ENCODE measurements at regions not wholly inside any gene's neighbourhood (a gene's known extent, or its start where the extent isn't known, plus 50 kb on each side); places are given as distances from the start of the nearest gene placed in this dataset.

DNA sequence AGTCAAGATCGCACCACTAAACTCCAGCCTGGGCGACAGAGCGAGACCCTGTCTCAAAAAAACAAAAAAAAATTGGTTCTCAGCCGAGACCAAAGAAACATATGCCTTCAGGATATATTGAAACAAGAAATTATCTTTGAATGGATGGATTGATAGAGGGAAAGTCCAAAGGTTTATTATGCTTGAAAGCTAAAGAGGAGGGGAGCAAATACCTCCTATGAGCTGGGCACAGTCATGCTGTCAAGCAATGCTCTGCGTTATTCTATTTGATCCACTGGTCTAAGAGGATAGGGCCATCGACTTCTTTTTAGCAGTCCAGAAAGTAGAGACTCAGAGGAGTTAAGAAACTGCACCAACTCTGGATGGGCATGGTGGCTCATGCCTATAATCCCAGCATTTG, 85.9 kb upstream of the SLC34A2 start:
- Mint-ChIP-seq H3K27me3 (no peaks in the 10 kb centered on the region), H3K4me3 (no peak overlapping the region), H3K4me1 (no peaks in the 10 kb centered on the region), H3K27ac (no peak overlapping the region), H3K36me3 (no peaks in the 10 kb centered on the region), H3K9me3 (no peaks in the 10 kb centered on the region)
- ATAC-seq (ENCODE audit: low read depth) (no peak), DNase-seq (ENCODE audit: low spot score in 2 of 2) (no peak)

DNA sequence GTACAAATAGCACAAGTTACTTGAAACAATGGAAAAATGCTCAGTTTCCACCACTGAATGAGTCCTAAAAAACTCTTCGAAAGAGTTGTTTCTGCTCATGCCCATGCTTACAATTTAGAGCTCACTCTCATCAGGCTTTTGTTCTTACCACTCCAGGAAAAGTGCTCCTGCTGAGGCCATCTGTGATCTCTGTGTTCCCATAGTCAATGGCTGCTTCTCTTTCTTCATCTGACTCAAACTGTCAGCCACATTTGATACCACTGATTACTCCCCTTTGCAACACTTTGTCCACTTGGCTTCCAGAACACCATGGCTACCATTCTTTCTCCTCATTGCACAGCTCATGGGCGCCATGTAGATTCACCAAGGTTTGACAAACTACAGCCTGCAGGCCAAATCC, 80.0 kb upstream of the SLC34A2 start:
- Mint-ChIP-seq H3K9me3 (no peaks in the 10 kb centered on the region), H3K27ac (no peak overlapping the region), H3K4me1 (no peaks in the 10 kb centered on the region), H3K4me3 (no peak overlapping the region), H3K27me3 (peaks cover 8% of the 10 kb centered on the region), H3K36me3 (no peaks in the 10 kb centered on the region)
- ATAC-seq (ENCODE audit: low read depth) = no peak
- no peak for DNase-seq (ENCODE audit: low spot score in 2 of 2)

DNA sequence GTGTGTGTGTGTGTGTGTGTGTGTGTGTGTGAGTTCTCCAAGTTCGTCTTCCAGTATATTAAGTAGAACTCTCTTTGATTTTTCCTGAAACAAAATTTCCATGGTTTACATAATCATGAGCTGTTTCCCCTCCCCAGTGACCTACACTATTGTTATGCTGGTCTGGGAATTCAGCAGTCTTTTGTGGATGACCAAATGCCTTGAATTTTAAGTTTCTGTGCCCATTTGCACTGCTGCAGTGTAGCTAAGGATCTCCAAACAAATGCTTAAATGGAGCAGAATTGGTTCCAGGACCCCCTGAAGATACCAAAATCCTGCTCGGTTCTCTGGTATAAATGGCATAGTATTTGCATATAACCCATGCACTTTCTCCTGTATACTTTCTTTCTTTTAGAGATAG, 77.2 kb upstream of the SLC34A2 start:
- Mint-ChIP-seq H3K27ac (no peak overlapping the region), H3K27me3 (peaks cover 8% of the 10 kb centered on the region), H3K4me3 (no peak overlapping the region), H3K36me3 (no peaks in the 10 kb centered on the region), H3K4me1 (no peaks in the 10 kb centered on the region), H3K9me3 (no peaks in the 10 kb centered on the region)
- no peak for ATAC-seq (ENCODE audit: low read depth)
- no peak for DNase-seq (ENCODE audit: low spot score in 2 of 2)

DNA sequence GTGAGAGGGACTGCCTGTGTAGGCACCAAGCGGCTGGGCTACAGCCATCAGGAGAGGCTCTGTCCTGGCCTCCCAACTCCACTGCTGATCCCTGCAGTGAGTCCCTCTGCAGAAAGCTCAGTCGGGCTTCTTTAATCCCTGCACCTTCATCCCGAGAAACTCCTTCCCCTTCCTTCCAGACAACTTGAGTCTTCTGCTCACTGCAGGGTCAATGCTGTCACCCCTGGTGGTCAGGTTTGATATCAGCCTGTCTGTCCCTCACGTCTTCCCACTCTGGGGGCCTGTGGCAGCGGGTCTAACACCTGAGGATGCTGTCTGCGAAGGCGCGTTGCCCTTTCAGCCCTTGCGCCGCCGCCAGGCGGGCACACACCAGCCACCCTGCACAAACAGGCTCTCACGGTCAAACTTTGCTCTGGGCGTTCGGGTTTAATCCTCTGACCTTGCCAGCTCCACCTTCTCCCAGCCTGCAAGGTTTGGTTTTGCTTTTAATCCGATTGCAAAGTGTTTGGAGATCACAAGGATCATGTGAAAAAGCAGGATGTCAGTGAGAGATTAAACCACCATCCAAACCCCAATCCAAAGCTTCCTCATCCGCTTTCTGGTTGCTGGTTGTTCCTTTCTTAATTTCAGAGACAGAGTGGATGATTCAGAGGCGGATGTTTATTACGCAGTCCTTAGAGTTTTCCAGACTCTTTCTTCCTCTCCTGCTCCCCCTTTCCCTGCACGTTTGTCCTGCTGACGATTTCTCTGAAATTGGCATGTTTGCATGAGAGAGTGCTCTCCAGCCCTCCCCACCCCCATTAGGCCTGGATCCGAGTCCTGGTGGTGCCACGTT, 74.8 kb upstream of the SLC34A2 start:
- peaks cover 8% of the 10 kb centered on the region for H3K27me3 Mint-ChIP-seq
- H3K36me3 Mint-ChIP-seq = no peaks in the 10 kb centered on the region
- ATAC-seq (ENCODE audit: low read depth) (no peak), DNase-seq (ENCODE audit: low spot score in 2 of 2) (no peak)
- no peaks in the 10 kb centered on the region for H3K9me3 Mint-ChIP-seq
- H3K4me1 Mint-ChIP-seq = no peaks in the 10 kb centered on the region
- no peak overlapping the region for H3K4me3 Mint-ChIP-seq
- H3K27ac Mint-ChIP-seq = no peak overlapping the region

DNA sequence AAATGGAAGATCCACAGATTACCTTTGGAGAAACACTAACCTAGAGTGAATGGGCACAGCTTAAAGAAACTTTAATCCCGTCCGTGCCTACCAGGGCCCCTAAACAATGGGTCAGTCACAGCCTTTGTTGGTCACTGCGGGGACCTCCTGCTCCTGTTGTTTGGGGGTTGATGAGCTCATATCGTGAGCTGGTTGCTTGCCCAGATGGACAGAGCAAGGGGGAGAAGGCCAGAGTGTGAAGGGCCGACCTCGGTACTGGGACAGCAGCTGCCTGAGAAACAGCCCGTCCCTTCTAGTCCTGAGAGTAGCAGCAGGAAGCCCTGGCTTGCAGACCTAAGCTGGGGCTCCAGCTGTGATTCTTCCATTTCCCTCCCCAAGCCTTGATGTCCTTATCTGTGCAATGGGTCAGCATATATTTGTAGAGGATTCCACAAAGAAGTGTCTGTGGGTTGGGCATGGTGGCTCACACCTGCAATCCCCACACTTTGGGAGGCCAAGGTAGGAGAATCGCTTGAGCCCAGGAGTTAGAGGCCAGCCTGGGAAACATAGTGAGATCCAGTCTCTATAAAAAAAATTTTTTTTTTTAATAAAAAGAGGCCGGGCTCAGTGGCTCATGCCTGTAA, 69.6 kb upstream of the SLC34A2 start:
- Mint-ChIP-seq H3K27me3 (peaks cover 7% of the 10 kb centered on the region), H3K4me1 (no peaks in the 10 kb centered on the region), H3K9me3 (no peaks in the 10 kb centered on the region), H3K36me3 (no peaks in the 10 kb centered on the region), H3K4me3 (no peak overlapping the region), H3K27ac (no peak overlapping the region)
- no peak for DNase-seq (ENCODE audit: low spot score in 2 of 2)
- no peak for ATAC-seq (ENCODE audit: low read depth)

DNA sequence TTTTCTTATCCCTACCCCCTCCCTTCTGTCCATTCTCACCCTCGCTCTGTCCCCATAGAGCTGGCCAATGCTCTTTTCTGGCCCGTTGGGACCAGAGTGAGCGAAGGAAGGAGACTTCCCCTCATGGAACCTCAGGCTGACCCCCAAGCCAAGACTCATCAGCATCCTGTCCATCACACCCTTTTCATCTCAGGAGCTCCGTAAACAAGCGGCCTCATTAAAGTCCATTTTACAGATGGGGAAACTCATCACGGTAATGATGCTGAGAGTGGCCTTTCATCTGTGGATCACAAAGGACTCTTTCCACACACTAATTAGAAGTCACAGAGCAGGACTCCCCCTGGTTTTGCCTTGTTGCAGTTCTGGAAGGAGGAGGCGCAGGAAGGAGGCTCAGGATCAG, 67.4 kb upstream of the SLC34A2 start:
- Mint-ChIP-seq H3K27ac (no peak overlapping the region), H3K4me1 (no peaks in the 10 kb centered on the region), H3K27me3 (peaks cover 7% of the 10 kb centered on the region), H3K9me3 (no peaks in the 10 kb centered on the region), H3K36me3 (no peaks in the 10 kb centered on the region), H3K4me3 (no peak overlapping the region)
- ATAC-seq (ENCODE audit: low read depth) (no peak), DNase-seq (ENCODE audit: low spot score in 2 of 2) (no peak)

DNA sequence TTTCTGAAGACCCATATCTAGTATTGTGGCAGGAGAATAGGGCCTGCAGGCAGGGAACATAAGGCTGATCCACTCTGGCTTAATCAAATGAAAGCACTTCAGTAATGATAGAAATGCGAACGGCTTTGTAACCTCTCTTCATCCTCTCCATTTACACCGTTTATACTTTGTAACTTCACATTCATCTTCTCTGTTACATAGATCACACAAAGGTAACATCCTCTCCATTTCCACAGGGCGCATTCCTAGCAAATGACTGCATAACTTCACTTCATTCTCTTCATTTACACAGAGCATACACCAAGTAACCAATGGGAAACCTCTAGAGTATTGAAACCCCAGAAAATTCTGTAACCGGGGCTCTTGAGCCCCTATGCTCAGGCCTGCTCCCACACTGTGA, 65.5 kb upstream of the SLC34A2 start:
- H3K9me3 Mint-ChIP-seq = peaks cover 4% of the 10 kb centered on the region
- DNase-seq (ENCODE audit: low spot score in 2 of 2) (no peak), ATAC-seq (ENCODE audit: low read depth) (no peak)
- no peak overlapping the region for H3K4me3 Mint-ChIP-seq
- H3K27me3 Mint-ChIP-seq = peaks cover 11% of the 10 kb centered on the region
- peaks cover 2% of the 10 kb centered on the region for H3K36me3 Mint-ChIP-seq
- H3K4me1 Mint-ChIP-seq = no peaks in the 10 kb centered on the region
- H3K27ac Mint-ChIP-seq = no peak overlapping the region

DNA sequence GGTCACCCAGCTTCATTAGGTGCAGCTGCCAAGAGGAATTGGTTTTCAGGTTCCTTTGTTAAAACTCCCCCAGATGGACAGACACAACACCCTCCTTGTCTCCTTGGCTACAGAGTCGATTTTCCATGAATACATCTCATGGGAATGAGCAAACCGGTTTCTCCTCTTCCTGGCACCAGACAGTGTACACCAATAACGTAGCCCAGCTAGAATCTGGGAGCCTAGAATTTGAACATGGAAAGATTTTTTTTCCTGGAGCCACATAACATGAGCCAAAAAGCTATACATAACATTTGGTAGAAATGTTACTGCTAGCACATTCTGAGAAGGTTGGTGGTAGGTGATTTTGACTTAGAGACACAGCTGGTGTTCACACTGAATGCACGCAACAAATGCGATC, 62.9 kb upstream of the SLC34A2 start:
- H3K27ac Mint-ChIP-seq = no peak overlapping the region
- H3K4me3 Mint-ChIP-seq = no peak overlapping the region
- H3K4me1 Mint-ChIP-seq = no peaks in the 10 kb centered on the region
- H3K27me3 Mint-ChIP-seq = peaks cover 10% of the 10 kb centered on the region
- H3K9me3 Mint-ChIP-seq = peaks cover 7% of the 10 kb centered on the region
- H3K36me3 Mint-ChIP-seq = peaks cover 2% of the 10 kb centered on the region
- DNase-seq (ENCODE audit: low spot score in 2 of 2) (no peak), ATAC-seq (ENCODE audit: low read depth) (no peak)
